ENCODE measurements at regions not wholly inside any gene's neighbourhood (a gene's known extent, or its start where the extent isn't known, plus 50 kb on each side); places are given as distances from the start of the nearest gene placed in this dataset.

DNA sequence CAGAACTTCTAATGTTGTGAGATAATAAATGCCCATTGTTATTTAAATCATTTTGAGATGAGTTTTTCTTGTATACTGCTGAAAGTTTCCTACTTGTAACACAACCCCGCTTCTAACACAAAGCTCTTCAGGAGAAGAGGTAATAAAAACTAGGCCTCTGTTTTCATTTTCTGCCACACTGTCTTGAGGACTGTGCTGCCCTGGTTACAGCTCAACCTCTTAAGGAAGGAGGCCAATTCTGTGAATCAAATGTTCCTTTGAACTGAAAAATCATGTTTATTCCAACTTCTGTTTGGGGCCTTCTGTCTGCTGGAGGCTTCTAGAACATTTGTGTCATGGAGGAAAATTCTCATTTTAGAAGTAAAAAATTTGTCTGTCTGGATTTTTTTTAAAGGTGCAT lies 100.3 kb downstream of the LRIG3 start:
- no peaks in the 10 kb centered on the region for H3K27me3 ChIP-seq (ENCODE audit: control insufficient read depth, insufficient read depth, low read length)
- no peaks in the 10 kb centered on the region for H3K36me3 ChIP-seq (ENCODE audit: control insufficient read depth, insufficient read depth, low read length)
- DNase-seq (ENCODE audit: low read depth, low spot score) (no peak), ATAC-seq (no peak)
- BruUV-seq (replicated peaks) = no TSS peak
- no peak overlapping the region for H3K27ac ChIP-seq (ENCODE audit: low read length)
- no peaks in the 10 kb centered on the region for H3K9me3 ChIP-seq (ENCODE audit: control insufficient read depth, insufficient read depth, low read depth, low read length)
- H3K4me3 ChIP-seq (ENCODE audit: low read depth in 2 of 2, low read length in 2 of 2) = no peak overlapping the region
- intact Hi-C loops (cut with micrococcal nuclease; ENCODE audit: unreplicated experiment) = no loop called here
- in situ Hi-C loops (cut with HindIII; ENCODE audit: low pct_unique_long_range_greater_than_20kb, low sequenced_read_pairs) = no loop called here
- ChIA-PET POLR2A (no interaction called here), CTCF (no interaction called here)
- no peaks in the 10 kb centered on the region for H3K4me1 ChIP-seq (ENCODE audit: control insufficient read depth, insufficient read depth, low read length)
- TF ChIP-seq, protein P1, sequence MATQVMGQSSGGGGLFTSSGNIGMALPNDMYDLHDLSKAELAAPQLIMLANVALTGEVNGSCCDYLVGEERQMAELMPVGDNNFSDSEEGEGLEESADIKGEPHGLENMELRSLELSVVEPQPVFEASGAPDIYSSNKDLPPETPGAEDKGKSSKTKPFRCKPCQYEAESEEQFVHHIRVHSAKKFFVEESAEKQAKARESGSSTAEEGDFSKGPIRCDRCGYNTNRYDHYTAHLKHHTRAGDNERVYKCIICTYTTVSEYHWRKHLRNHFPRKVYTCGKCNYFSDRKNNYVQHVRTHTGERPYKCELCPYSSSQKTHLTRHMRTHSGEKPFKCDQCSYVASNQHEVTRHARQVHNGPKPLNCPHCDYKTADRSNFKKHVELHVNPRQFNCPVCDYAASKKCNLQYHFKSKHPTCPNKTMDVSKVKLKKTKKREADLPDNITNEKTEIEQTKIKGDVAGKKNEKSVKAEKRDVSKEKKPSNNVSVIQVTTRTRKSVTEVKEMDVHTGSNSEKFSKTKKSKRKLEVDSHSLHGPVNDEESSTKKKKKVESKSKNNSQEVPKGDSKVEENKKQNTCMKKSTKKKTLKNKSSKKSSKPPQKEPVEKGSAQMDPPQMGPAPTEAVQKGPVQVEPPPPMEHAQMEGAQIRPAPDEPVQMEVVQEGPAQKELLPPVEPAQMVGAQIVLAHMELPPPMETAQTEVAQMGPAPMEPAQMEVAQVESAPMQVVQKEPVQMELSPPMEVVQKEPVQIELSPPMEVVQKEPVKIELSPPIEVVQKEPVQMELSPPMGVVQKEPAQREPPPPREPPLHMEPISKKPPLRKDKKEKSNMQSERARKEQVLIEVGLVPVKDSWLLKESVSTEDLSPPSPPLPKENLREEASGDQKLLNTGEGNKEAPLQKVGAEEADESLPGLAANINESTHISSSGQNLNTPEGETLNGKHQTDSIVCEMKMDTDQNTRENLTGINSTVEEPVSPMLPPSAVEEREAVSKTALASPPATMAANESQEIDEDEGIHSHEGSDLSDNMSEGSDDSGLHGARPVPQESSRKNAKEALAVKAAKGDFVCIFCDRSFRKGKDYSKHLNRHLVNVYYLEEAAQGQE (IDR thresholded peaks at IDR 0.05; ENCODE audit: insufficient read depth in 1 of 2, low read depth in 2 of 2, low read length in 1 of 2) = no peak
- TF ChIP-seq SIN3A (IDR thresholded peaks at IDR 0.05; ENCODE audit: borderline replicate concordance, insufficient read depth, low read depth, low read length) = no peak
- no peak for TF ChIP-seq TCF7L2 (IDR thresholded peaks at IDR 0.05; ENCODE audit: low read depth, low read length)
- TF ChIP-seq, protein P2, sequence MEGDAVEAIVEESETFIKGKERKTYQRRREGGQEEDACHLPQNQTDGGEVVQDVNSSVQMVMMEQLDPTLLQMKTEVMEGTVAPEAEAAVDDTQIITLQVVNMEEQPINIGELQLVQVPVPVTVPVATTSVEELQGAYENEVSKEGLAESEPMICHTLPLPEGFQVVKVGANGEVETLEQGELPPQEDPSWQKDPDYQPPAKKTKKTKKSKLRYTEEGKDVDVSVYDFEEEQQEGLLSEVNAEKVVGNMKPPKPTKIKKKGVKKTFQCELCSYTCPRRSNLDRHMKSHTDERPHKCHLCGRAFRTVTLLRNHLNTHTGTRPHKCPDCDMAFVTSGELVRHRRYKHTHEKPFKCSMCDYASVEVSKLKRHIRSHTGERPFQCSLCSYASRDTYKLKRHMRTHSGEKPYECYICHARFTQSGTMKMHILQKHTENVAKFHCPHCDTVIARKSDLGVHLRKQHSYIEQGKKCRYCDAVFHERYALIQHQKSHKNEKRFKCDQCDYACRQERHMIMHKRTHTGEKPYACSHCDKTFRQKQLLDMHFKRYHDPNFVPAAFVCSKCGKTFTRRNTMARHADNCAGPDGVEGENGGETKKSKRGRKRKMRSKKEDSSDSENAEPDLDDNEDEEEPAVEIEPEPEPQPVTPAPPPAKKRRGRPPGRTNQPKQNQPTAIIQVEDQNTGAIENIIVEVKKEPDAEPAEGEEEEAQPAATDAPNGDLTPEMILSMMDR (IDR thresholded peaks at IDR 0.05) = no peak
- no peak for TF ChIP-seq POLR2AphosphoS5 (IDR thresholded peaks at IDR 0.05; ENCODE audit: low read depth, low read length)

Measured in Panc1 (cell line).